GM21737 (cell line): ENCODE measurements at regions not wholly inside any gene's neighbourhood (a gene's known extent, or its start where the extent isn't known, plus 50 kb on each side); places are given as distances from the start of the nearest gene placed in this dataset.

Experiments
- ATAC-seq: cut with Tn5 transposase; IDR thresholded peaks from one replicate; pipeline ENCODE4 v1.9.1; 2021; ENCODE audit warnings: mild to moderate bottlenecking, moderate library complexity; ENCODE audit not compliant: unreplicated experiment

- ATAC-seq, result no peak
These were observed 268.9 kb downstream of the MRPL39 start for GRCh38 chr21:25338415-25338814.

DNA sequence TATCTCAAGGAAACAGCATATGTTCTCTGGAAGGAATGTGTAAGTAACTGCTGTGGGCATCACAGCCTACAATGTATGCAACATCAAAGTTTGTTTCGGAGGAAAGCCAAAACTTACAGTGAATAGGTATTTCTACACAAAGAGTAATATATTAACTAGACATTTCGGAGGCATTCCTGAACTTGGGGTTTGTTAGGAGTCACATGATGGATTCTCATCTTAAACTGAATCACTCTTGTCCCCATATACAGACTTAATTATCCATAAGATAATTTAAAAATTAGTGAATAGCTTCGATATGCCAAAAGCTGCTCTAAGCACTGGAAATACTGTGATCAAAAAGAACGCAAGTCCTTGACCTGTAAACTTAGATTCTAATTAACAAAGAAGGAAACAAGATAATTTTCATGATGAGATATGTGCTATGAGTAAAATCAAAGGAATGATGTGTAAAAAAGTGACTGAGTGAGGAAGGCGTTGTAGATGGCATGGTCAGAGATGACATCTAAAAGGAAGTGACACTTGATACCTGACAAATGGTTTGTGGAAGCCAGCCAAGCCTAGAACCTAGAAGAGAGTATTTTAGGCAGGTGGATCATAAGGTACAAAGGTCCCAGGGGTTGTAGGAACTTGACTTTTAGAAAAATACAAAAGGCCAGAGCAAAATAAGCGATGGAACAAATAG, 273.1 kb downstream of the MRPL39 start:
- ATAC-seq, result no peak

DNA sequence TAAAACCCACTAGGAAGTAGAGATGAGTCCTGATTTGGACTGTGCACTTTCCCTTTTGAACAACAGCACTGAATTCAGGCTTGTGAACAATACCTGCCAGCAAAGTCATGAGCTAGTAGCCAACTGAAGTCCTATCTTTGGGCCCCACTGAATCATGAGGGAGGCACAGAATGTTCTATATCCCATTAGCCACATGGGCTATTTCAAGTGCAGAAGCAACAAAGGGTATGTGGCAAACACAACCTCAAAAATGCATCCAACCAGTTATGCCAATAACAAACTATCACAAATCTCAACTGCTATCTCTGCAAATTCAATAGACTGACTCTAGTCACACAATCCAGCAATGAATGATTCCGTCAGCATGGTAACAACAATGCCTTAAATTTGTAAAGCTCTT, 276.0 kb downstream of the MRPL39 start:
- no peak for ATAC-seq

- ATAC-seq, result no peak
These were observed 277.0 kb downstream of the MRPL39 start for GRCh38 chr21:25330266-25330665.

- ATAC-seq, result no peak
These were observed 278.0 kb downstream of the MRPL39 start for GRCh38 chr21:25329227-25329825.

DNA sequence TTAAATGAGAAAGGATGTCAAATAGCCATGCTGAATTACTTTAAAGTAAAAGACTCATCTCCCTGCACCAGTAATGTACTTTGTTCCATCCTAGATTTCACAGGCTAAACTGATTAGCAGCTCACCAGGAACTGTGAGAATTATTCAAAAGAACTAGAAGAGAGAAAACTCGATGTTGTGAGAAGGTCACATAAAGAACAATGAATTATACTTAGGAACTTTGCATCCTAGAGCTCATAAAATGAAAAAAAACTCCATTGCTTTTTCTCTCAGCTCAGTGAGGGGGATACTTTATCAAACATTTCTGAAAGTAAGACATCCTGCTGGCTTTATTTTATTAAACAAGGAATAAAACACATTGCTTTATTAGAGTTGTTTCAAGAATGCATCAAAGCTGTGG, 278.5 kb downstream of the MRPL39 start:
- no peak for ATAC-seq

DNA sequence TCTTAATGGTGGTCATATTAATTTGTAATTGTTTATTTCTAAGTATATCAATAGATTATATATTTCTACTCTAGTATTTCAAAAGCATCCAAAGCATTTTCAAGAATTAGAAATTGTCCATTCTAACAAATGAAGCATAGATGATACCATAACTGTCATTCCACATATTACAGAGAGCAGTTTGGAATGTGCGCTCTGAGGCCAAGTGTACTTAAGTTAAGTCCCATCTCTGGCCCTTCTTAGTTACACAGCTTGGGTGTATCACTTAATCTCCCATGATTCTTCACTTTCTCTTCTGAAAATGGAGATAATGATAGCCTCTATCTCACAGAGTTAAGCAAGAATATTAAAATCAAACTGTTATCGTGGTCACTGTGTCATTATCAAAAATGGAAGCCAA, 281.1 kb downstream of the MRPL39 start:
- no peak for ATAC-seq

GRCh38 chr21:25324666-25325065, 282.6 kb downstream of the MRPL39 start:
- no peak for ATAC-seq

DNA sequence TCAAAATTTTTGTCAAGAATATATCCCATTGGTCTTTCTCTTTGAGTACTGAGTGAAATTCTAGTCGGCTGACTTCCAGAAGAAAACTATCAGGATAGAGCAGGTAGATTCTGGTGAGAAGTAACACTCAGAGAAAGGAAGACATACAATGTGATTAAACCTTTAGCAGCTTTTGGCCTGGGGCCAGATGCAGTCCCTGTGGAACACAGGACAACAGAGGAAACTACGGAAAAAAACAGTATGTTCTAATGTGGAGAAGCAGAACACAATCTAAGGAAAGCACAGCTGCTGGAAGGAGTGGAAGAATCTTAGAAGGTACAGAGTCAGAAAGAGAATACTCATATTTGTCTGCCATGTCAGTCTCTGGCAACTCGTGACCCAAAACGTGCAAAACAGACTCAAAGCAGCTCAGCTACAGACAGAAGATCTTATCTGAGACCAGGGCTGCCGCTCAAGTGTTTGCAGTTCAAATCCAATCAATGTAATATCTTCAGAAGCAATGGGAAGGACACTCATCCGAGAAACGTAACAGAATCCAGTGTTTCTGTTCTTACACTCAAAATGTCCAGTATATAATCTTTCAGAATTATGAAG, 283.8 kb downstream of the MRPL39 start:
- no peak for ATAC-seq

DNA sequence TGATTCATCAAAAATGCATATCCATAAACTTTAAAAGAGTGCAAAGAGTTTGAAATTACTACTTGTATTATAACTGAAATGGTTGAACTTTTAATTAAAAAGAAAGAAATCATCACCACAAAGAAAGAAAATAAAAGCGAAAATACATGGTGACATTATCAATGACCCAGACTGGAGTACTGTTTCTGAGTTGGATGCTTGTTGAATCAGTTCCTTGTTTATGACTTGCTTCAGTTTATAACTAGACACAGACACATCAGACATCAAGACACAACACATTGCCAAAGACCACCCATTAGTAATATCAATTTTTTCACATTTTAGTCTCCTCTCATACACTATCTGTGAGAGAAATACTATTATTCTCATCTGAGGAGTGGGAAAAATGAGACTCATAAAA, 293.0 kb downstream of the MRPL39 start:
- ATAC-seq, result no peak

DNA sequence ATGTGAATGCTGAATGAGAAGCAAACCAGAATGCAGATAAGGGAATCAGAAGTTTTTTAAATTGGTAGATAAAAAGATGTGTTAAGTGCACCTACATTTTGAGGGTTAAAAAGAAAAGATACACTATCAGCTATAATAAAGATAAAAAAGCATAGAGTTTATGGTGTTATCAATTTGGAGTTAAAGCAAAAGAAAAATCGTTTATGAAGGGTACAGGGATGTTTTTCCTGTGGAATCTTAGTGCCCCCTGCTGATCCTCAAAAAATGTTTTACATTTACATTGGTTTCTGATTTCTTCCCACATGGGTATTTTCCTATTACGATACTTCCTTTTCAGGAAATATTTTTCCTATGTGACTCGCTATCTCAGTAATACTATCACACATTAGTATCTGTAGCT, 293.5 kb downstream of the MRPL39 start:
- ATAC-seq, result no peak

DNA sequence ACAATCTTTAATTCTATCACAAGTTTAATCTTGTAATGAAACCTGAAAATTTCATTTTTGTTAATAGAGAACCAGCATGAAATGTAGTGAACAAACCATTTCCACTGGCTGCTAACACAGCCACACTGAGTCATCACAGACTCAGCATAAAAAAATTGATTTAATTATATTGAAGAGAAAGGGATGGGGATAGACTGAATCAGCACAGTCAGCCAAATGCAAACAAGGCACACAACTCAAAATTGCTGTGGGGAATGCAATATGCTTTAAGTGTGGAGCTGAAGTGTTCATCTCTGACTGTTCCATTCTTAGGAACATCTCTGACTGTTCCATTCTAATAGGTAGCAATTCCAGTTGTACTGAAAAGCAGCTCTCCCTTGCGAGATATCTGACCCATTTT, 299.8 kb downstream of the MRPL39 start:
- ATAC-seq, result no peak

GRCh38 chr21:25304611-25305010, 302.7 kb downstream of the MRPL39 start:
- ATAC-seq, result no peak

- no peak for ATAC-seq
These were observed 306.6 kb downstream of the MRPL39 start for GRCh38 chr21:25300632-25301031.

- peak; percentile 86 for ATAC-seq
These were observed 308.5 kb downstream of the MRPL39 start for GRCh38 chr21:25298512-25299491.

GRCh38 chr21:25297117-25297516, 310.2 kb downstream of the MRPL39 start:
- no peak for ATAC-seq

DNA sequence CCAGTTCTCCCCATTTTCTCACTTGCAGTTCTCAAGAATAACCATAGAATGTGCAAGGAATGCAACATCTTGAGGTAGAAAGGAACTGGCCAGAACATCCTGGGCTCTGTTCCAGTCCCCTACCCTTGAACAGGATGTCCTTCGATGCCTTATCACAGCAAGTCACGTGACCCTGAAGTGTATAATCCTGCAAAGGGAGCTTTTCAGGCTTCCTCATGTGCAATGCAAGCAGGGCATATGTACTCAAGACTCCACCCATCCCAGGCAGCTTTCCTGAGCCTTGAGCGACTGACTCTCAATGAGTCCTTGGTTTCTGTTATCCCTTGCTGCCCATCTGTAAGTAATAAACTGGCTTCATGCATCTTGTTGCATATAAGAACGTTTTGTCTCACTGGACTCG, 311.0 kb downstream of the MRPL39 start:
- no peak for ATAC-seq

DNA sequence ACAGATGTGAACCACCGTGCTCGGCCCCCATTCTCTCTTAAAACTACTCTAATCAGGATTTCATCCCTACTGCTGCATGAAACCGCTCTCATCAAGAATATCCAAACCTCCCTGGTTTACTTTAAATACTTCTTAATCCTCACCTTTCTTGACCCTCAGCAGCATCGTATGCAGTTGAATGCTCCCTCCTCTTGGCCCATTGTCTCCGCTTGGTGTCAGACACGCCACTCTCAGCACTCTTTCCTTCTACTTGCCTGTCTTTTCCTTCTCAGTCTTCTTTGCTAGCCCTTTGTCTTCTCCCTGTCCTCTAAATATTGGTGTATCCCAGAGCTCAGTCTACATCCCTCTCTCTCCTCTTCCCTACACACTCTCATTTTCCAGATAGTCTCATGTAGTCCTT, 314.9 kb downstream of the MRPL39 start:
- ATAC-seq, result no peak

- ATAC-seq, result no peak
These were observed 323.6 kb downstream of the MRPL39 start for GRCh38 chr21:25283720-25284119.

DNA sequence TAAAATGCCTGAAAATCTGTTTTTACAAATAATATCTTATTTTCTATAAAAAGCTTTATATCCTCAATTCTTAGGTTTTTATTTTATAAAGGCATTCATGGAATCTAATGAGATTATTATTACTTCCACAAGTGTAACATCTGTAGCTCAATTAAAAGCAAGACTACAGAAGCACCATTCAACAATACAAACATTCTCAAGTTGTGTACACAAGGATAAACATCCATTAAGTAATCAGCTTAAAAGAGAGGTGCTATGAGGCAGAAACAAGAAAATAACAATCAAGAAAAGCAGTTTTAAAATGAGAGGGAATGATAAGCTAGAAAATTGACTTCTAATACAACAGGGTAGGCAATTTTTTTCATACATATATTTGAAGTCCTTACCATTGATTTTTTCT, 326.1 kb downstream of the MRPL39 start:
- no peak for ATAC-seq

- no peak for ATAC-seq
These were observed 327.2 kb downstream of the MRPL39 start for GRCh38 chr21:25280061-25280460.
